ENCODE measurements at regions not wholly inside any gene's neighbourhood (a gene's known extent, or its start where the extent isn't known, plus 50 kb on each side); places are given as distances from the start of the nearest gene placed in this dataset.

DNA sequence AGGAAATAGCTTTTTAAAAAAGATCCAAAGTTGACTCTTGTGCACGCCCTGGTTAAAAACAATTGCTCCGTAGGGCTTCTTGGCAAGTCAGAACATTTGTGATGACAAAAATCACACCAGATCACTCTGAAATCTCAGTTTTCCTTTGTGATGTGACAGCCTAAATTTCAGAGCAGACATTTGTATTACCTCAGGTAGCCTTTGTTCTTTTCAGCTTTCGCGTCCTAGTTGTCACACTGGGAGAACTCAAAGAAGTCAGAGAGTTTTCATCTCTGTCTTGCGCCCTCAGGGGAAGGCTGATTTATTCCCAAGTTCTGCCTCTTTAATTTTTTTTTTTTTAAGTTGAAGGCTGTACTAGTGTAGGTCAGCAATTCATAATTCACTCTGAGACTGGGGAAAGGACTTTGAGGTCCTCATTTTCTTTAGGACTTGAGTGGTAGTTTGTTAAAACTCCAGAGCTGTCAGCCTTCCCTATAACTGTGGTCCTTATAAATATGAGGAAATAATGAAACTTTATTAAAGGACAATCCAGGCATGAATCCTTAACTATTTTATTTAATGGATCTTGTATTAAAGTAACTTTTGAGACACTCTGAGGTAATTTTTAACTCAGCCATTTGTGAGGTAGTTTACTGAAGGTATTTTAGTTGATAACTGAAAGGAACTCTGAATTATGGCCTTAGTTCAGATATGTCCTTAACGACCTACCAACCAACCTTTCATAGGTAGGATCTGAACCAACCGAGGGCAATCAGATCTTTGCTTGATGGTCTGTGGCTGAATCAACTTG, 525.1 kb upstream of the FAM98A start:
- TF ChIP-seq, protein P1, sequence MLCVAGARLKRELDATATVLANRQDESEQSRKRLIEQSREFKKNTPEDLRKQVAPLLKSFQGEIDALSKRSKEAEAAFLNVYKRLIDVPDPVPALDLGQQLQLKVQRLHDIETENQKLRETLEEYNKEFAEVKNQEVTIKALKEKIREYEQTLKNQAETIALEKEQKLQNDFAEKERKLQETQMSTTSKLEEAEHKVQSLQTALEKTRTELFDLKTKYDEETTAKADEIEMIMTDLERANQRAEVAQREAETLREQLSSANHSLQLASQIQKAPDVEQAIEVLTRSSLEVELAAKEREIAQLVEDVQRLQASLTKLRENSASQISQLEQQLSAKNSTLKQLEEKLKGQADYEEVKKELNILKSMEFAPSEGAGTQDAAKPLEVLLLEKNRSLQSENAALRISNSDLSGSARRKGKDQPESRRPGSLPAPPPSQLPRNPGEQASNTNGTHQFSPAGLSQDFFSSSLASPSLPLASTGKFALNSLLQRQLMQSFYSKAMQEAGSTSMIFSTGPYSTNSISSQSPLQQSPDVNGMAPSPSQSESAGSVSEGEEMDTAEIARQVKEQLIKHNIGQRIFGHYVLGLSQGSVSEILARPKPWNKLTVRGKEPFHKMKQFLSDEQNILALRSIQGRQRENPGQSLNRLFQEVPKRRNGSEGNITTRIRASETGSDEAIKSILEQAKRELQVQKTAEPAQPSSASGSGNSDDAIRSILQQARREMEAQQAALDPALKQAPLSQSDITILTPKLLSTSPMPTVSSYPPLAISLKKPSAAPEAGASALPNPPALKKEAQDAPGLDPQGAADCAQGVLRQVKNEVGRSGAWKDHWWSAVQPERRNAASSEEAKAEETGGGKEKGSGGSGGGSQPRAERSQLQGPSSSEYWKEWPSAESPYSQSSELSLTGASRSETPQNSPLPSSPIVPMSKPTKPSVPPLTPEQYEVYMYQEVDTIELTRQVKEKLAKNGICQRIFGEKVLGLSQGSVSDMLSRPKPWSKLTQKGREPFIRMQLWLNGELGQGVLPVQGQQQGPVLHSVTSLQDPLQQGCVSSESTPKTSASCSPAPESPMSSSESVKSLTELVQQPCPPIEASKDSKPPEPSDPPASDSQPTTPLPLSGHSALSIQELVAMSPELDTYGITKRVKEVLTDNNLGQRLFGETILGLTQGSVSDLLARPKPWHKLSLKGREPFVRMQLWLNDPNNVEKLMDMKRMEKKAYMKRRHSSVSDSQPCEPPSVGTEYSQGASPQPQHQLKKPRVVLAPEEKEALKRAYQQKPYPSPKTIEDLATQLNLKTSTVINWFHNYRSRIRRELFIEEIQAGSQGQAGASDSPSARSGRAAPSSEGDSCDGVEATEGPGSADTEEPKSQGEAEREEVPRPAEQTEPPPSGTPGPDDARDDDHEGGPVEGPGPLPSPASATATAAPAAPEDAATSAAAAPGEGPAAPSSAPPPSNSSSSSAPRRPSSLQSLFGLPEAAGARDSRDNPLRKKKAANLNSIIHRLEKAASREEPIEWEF (IDR thresholded peaks at IDR 0.05; ENCODE audit: insufficient replicate concordance, low read depth, low read length) = no peak
- TF ChIP-seq, protein P2, sequence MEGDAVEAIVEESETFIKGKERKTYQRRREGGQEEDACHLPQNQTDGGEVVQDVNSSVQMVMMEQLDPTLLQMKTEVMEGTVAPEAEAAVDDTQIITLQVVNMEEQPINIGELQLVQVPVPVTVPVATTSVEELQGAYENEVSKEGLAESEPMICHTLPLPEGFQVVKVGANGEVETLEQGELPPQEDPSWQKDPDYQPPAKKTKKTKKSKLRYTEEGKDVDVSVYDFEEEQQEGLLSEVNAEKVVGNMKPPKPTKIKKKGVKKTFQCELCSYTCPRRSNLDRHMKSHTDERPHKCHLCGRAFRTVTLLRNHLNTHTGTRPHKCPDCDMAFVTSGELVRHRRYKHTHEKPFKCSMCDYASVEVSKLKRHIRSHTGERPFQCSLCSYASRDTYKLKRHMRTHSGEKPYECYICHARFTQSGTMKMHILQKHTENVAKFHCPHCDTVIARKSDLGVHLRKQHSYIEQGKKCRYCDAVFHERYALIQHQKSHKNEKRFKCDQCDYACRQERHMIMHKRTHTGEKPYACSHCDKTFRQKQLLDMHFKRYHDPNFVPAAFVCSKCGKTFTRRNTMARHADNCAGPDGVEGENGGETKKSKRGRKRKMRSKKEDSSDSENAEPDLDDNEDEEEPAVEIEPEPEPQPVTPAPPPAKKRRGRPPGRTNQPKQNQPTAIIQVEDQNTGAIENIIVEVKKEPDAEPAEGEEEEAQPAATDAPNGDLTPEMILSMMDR (IDR thresholded peaks at IDR 0.05 in 2 of 3, conservative IDR thresholded peaks at IDR 0.05 in 1 of 3; ENCODE audit: control insufficient read depth in 2 of 3, extremely low read depth in 1 of 3, insufficient read depth in 1 of 3, low read depth in 3 of 3, low read length in 3 of 3) = no peak
- TF ChIP-seq NR2C2 (IDR thresholded peaks at IDR 0.05; ENCODE audit: borderline replicate concordance, control insufficient read depth, insufficient read length, low read depth) (no peak), STAT3 (IDR thresholded peaks at IDR 0.05; ENCODE audit: low read depth, low read length) (no peak), CHD1 (IDR thresholded peaks at IDR 0.05; ENCODE audit: low read depth, low read length) (no peak), MTA2 (IDR thresholded peaks at IDR 0.05; ENCODE audit: low read depth) (no peak), BRCA1 (IDR thresholded peaks at IDR 0.05; ENCODE audit: low read depth, low read length) (no peak), CHD4 (IDR thresholded peaks at IDR 0.05) (no peak), MYB (IDR thresholded peaks at IDR 0.05; ENCODE audit: borderline replicate concordance, low read depth, low read length) (no peak), CBX3 (IDR thresholded peaks at IDR 0.05; ENCODE audit: borderline replicate concordance, low read depth) (no peak)
- TF ChIP-seq, protein P3, sequence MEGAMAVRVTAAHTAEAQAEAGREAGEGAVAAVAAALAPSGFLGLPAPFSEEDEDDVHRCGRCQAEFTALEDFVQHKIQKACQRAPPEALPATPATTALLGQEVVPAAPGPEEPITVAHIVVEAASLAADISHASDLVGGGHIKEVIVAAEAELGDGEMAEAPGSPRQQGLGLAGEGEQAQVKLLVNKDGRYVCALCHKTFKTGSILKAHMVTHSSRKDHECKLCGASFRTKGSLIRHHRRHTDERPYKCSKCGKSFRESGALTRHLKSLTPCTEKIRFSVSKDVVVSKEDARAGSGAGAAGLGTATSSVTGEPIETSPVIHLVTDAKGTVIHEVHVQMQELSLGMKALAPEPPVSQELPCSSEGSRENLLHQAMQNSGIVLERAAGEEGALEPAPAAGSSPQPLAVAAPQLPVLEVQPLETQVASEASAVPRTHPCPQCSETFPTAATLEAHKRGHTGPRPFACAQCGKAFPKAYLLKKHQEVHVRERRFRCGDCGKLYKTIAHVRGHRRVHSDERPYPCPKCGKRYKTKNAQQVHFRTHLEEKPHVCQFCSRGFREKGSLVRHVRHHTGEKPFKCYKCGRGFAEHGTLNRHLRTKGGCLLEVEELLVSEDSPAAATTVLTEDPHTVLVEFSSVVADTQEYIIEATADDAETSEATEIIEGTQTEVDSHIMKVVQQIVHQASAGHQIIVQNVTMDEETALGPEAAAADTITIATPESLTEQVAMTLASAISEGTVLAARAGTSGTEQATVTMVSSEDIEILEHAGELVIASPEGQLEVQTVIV (IDR thresholded peaks at IDR 0.05; ENCODE audit: borderline replicate concordance, partially characterized antibody) = no peak
- TF ChIP-seq, protein P4, sequence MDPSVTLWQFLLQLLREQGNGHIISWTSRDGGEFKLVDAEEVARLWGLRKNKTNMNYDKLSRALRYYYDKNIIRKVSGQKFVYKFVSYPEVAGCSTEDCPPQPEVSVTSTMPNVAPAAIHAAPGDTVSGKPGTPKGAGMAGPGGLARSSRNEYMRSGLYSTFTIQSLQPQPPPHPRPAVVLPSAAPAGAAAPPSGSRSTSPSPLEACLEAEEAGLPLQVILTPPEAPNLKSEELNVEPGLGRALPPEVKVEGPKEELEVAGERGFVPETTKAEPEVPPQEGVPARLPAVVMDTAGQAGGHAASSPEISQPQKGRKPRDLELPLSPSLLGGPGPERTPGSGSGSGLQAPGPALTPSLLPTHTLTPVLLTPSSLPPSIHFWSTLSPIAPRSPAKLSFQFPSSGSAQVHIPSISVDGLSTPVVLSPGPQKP (IDR thresholded peaks at IDR 0.05; ENCODE audit: low read depth, low read length) = no peak
- TF ChIP-seq, protein P5, sequence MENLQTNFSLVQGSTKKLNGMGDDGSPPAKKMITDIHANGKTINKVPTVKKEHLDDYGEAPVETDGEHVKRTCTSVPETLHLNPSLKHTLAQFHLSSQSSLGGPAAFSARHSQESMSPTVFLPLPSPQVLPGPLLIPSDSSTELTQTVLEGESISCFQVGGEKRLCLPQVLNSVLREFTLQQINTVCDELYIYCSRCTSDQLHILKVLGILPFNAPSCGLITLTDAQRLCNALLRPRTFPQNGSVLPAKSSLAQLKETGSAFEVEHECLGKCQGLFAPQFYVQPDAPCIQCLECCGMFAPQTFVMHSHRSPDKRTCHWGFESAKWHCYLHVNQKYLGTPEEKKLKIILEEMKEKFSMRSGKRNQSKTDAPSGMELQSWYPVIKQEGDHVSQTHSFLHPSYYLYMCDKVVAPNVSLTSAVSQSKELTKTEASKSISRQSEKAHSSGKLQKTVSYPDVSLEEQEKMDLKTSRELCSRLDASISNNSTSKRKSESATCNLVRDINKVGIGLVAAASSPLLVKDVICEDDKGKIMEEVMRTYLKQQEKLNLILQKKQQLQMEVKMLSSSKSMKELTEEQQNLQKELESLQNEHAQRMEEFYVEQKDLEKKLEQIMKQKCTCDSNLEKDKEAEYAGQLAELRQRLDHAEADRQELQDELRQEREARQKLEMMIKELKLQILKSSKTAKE (IDR thresholded peaks at IDR 0.05; ENCODE audit: low read depth, poor library complexity, severe bottlenecking) = no peak
- TF ChIP-seq, protein P6, sequence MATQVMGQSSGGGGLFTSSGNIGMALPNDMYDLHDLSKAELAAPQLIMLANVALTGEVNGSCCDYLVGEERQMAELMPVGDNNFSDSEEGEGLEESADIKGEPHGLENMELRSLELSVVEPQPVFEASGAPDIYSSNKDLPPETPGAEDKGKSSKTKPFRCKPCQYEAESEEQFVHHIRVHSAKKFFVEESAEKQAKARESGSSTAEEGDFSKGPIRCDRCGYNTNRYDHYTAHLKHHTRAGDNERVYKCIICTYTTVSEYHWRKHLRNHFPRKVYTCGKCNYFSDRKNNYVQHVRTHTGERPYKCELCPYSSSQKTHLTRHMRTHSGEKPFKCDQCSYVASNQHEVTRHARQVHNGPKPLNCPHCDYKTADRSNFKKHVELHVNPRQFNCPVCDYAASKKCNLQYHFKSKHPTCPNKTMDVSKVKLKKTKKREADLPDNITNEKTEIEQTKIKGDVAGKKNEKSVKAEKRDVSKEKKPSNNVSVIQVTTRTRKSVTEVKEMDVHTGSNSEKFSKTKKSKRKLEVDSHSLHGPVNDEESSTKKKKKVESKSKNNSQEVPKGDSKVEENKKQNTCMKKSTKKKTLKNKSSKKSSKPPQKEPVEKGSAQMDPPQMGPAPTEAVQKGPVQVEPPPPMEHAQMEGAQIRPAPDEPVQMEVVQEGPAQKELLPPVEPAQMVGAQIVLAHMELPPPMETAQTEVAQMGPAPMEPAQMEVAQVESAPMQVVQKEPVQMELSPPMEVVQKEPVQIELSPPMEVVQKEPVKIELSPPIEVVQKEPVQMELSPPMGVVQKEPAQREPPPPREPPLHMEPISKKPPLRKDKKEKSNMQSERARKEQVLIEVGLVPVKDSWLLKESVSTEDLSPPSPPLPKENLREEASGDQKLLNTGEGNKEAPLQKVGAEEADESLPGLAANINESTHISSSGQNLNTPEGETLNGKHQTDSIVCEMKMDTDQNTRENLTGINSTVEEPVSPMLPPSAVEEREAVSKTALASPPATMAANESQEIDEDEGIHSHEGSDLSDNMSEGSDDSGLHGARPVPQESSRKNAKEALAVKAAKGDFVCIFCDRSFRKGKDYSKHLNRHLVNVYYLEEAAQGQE (IDR thresholded peaks at IDR 0.05; ENCODE audit: low read depth, low read length) = no peak

Measured in GM12878 (cell line).